GM19467 (cell line): ENCODE measurements at regions not wholly inside any gene's neighbourhood (a gene's known extent, or its start where the extent isn't known, plus 50 kb on each side); places are given as distances from the start of the nearest gene placed in this dataset.

Experiments used
- ATAC-seq: cut with Tn5 transposase; IDR thresholded peaks from one replicate; pipeline ENCODE4 v1.9.1; 2021; ENCODE audit warnings: mild to moderate bottlenecking, moderate library complexity; ENCODE audit not compliant: unreplicated experiment

GRCh38 chr6:21844120-21844917 is 250.8 kb downstream of the SOX4 start:
- ATAC-seq: no peak

- ATAC-seq: no peak
Measured at GRCh38 chr6:21845018-21845417, 251.5 kb downstream of the SOX4 start.

GRCh38 chr6:21845439-21846140 is 252.0 kb downstream of the SOX4 start:
- no peak for ATAC-seq

GRCh38 chr6:21846541-21847451 is 253.2 kb downstream of the SOX4 start:
- ATAC-seq: no peak

- ATAC-seq: no peak
Measured at GRCh38 chr6:21847711-21848480, 254.3 kb downstream of the SOX4 start.

- no peak for ATAC-seq
Measured at GRCh38 chr6:21850691-21851090, 257.1 kb downstream of the SOX4 start.

- ATAC-seq: no peak
Measured at GRCh38 chr6:21855811-21856455, 262.4 kb downstream of the SOX4 start.

GRCh38 chr6:21856456-21856825 is 262.9 kb downstream of the SOX4 start:
- no peak for ATAC-seq

GRCh38 chr6:21856844-21857243 is 263.3 kb downstream of the SOX4 start:
- ATAC-seq: no peak

- no peak for ATAC-seq
Measured at GRCh38 chr6:21858076-21858475, 264.5 kb downstream of the SOX4 start.

- no peak for ATAC-seq
Measured at GRCh38 chr6:21859193-21859735, 265.7 kb downstream of the SOX4 start.

GRCh38 chr6:21861942-21862341 is 268.4 kb downstream of the SOX4 start:
- no peak for ATAC-seq

- no peak for ATAC-seq
Measured at GRCh38 chr6:21864206-21864605, 270.7 kb downstream of the SOX4 start.

GRCh38 chr6:21868226-21868625 is 274.7 kb downstream of the SOX4 start:
- ATAC-seq: no peak

GRCh38 chr6:21869085-21869771 is 275.7 kb downstream of the SOX4 start:
- ATAC-seq: no peak

- no peak for ATAC-seq
Measured at GRCh38 chr6:21870076-21870730, 276.7 kb downstream of the SOX4 start.

GRCh38 chr6:21871831-21872230 is 278.3 kb downstream of the SOX4 start:
- no peak for ATAC-seq

GRCh38 chr6:21872749-21873148 is 279.2 kb downstream of the SOX4 start:
- ATAC-seq: no peak

GRCh38 chr6:21873562-21873961 is 280.0 kb downstream of the SOX4 start:
- no peak for ATAC-seq
